ENCODE measurements at regions not wholly inside any gene's neighbourhood (a gene's known extent, or its start where the extent isn't known, plus 50 kb on each side); places are given as distances from the start of the nearest gene placed in this dataset.

GRCh38 chrY:21121065-21121464 lies 365.2 kb downstream of the RPS4Y2 start:
- H3K27ac ChIP-seq: no peak overlapping the region
- TF ChIP-seq CTCF (conservative IDR thresholded peaks at IDR 0.05): no peak

- H3K27ac ChIP-seq: no peak overlapping the region
- no peak for TF ChIP-seq CTCF (conservative IDR thresholded peaks at IDR 0.05)
Observed at GRCh38 chrY:21135591-21135990, 375.5 kb upstream of the RBMY1B start.

- no peak for TF ChIP-seq CTCF (conservative IDR thresholded peaks at IDR 0.05)
Observed at GRCh38 chrY:21138056-21138758, 372.9 kb upstream of the RBMY1B start.

GRCh38 chrY:21146331-21146730 lies 364.8 kb upstream of the RBMY1B start:
- no peak for TF ChIP-seq CTCF (conservative IDR thresholded peaks at IDR 0.05)

More at GRCh38 chrY:21138056-21138758, 372.9 kb upstream of the RBMY1B start:
- H3K27ac ChIP-seq: no peak overlapping the region

GRCh38 chrY:21149971-21150370 lies 361.2 kb upstream of the RBMY1B start:
- H3K27ac ChIP-seq: no peak overlapping the region
- no peak for TF ChIP-seq CTCF (conservative IDR thresholded peaks at IDR 0.05)

More at GRCh38 chrY:21146331-21146730, 364.8 kb upstream of the RBMY1B start:
- H3K27ac ChIP-seq: no peak overlapping the region

GRCh38 chrY:21169821-21170220 lies 341.3 kb upstream of the RBMY1B start:
- TF ChIP-seq CTCF (conservative IDR thresholded peaks at IDR 0.05): no peak

GRCh38 chrY:21174697-21175463 lies 336.3 kb upstream of the RBMY1B start:
- TF ChIP-seq CTCF (conservative IDR thresholded peaks at IDR 0.05): no peak
- H3K27ac ChIP-seq: no peak overlapping the region

More at GRCh38 chrY:21169821-21170220, 341.3 kb upstream of the RBMY1B start:
- H3K27ac ChIP-seq: no peak overlapping the region

Measured in VCaP (cell line).